OCI-LY3 (cell line): ENCODE measurements at regions not wholly inside any gene's neighbourhood (a gene's known extent, or its start where the extent isn't known, plus 50 kb on each side); places are given as distances from the start of the nearest gene placed in this dataset.

Experiments
- EZH2phosphoT487 ChIP-seq: fragments of 200-600 bp; shearing (Covaris generic); IDR thresholded peaks from 2 replicates; pipeline ENCODE4 v1.6.1; 2018; ENCODE audit warnings: antibody characterized with exemption, mixed run types, low read depth
- TF ChIP-seq, protein P1 (sequence below): fragments of 200-600, 300-600 bp; sonication (generic); IDR thresholded peaks from 2 replicates; pipeline ENCODE4 v1.5.1; 2014; ENCODE audit warnings: antibody characterized with exemption, low read length, low read depth

DNA sequence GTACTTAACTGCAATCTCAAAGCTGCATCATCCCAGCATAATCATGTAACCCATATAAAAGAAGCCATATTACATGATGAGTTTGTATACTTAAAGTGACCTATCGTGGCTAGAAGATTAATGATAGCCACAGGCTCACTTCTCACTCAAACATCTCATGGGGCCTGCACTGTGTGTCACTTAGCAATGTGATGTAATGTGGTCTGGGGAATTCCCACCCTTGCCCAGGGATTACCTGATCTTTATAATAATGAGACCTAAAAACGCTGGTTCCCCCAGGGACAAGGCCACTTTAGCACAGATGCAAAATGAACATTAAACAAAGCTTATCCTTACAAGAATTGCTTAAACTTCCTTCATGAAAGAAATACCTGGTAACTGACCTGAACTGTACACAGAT, 427.1 kb upstream of the CNTNAP5 start:
- TF ChIP-seq, protein P1, sequence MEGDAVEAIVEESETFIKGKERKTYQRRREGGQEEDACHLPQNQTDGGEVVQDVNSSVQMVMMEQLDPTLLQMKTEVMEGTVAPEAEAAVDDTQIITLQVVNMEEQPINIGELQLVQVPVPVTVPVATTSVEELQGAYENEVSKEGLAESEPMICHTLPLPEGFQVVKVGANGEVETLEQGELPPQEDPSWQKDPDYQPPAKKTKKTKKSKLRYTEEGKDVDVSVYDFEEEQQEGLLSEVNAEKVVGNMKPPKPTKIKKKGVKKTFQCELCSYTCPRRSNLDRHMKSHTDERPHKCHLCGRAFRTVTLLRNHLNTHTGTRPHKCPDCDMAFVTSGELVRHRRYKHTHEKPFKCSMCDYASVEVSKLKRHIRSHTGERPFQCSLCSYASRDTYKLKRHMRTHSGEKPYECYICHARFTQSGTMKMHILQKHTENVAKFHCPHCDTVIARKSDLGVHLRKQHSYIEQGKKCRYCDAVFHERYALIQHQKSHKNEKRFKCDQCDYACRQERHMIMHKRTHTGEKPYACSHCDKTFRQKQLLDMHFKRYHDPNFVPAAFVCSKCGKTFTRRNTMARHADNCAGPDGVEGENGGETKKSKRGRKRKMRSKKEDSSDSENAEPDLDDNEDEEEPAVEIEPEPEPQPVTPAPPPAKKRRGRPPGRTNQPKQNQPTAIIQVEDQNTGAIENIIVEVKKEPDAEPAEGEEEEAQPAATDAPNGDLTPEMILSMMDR = no peak
- TF ChIP-seq EZH2phosphoT487 = no peak
